ENCODE measurements at regions not wholly inside any gene's neighbourhood (a gene's known extent, or its start where the extent isn't known, plus 50 kb on each side); places are given as distances from the start of the nearest gene placed in this dataset.

- H3K4me3 ChIP-seq (ENCODE audit: low read depth, low read length), result no peak overlapping the region
- no peak for DNase-seq (ENCODE audit: low read depth)
- no peak for TF ChIP-seq CTCF (IDR thresholded peaks at IDR 0.05; ENCODE audit: insufficient read depth, low read length, poor library complexity, severe bottlenecking)
- H3K36me3 ChIP-seq (ENCODE audit: control insufficient read depth, insufficient read depth, low read length), result no peaks in the 10 kb centered on the region
- H3K27me3 ChIP-seq (ENCODE audit: control insufficient read depth, insufficient read depth, low read length), result no peaks in the 10 kb centered on the region
These were observed 437.2 kb upstream of the TNP1 start for GRCh38 chr2:217297096-217297495.

- TF ChIP-seq CTCF (IDR thresholded peaks at IDR 0.05; ENCODE audit: insufficient read depth, low read length, poor library complexity, severe bottlenecking), result no peak
- H3K4me3 ChIP-seq (ENCODE audit: low read depth, low read length), result no peak overlapping the region
- no peaks in the 10 kb centered on the region for H3K27me3 ChIP-seq (ENCODE audit: control insufficient read depth, insufficient read depth, low read length)
- H3K36me3 ChIP-seq (ENCODE audit: control insufficient read depth, insufficient read depth, low read length), result no peaks in the 10 kb centered on the region
- DNase-seq (ENCODE audit: low read depth), result no peak
These were observed 435.0 kb upstream of the TNP1 start for GRCh38 chr2:217294818-217295217.

DNA sequence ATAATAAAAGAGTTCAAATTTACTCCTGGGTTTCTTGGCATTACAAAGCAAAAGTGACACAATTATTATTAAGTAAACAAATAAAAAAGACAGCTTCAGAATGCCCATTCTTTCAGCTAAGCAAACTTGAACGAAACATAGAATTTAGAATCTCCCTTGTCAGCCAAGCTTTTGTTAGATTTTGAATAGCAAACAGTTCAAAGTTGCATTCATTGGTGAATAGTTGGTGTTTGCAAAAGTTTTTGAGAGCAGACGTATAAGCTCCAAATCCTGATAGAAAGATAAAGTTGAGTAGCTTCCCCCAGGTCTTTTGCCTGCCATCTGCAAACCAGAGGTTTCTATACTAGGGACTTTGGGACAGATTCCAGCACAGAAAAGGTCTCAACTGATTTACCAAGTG, 434.3 kb upstream of the TNP1 start:
- Histone ChIP-seq H3K4me3 (ENCODE audit: low read depth, low read length) (no peak overlapping the region), H3K36me3 (ENCODE audit: control insufficient read depth, insufficient read depth, low read length) (no peaks in the 10 kb centered on the region), H3K27me3 (ENCODE audit: control insufficient read depth, insufficient read depth, low read length) (no peaks in the 10 kb centered on the region)
- no peak for DNase-seq (ENCODE audit: low read depth)
- no peak for TF ChIP-seq CTCF (IDR thresholded peaks at IDR 0.05; ENCODE audit: insufficient read depth, low read length, poor library complexity, severe bottlenecking)

GRCh38 chr2:217293607-217294006, 433.7 kb upstream of the TNP1 start:
- no peaks in the 10 kb centered on the region for H3K27me3 ChIP-seq (ENCODE audit: control insufficient read depth, insufficient read depth, low read length)
- TF ChIP-seq CTCF (IDR thresholded peaks at IDR 0.05; ENCODE audit: insufficient read depth, low read length, poor library complexity, severe bottlenecking), result no peak
- no peak overlapping the region for H3K4me3 ChIP-seq (ENCODE audit: low read depth, low read length)
- H3K36me3 ChIP-seq (ENCODE audit: control insufficient read depth, insufficient read depth, low read length), result no peaks in the 10 kb centered on the region
- no peak for DNase-seq (ENCODE audit: low read depth)

- no peaks in the 10 kb centered on the region for H3K36me3 ChIP-seq (ENCODE audit: control insufficient read depth, insufficient read depth, low read length)
- no peak for TF ChIP-seq CTCF (IDR thresholded peaks at IDR 0.05; ENCODE audit: insufficient read depth, low read length, poor library complexity, severe bottlenecking)
- no peaks in the 10 kb centered on the region for H3K27me3 ChIP-seq (ENCODE audit: control insufficient read depth, insufficient read depth, low read length)
- H3K4me3 ChIP-seq (ENCODE audit: low read depth, low read length), result no peak overlapping the region
- DNase-seq (ENCODE audit: low read depth), result no peak
These were observed 433.2 kb upstream of the TNP1 start for GRCh38 chr2:217293046-217293445.

- Histone ChIP-seq H3K27me3 (ENCODE audit: control insufficient read depth, insufficient read depth, low read length) (no peaks in the 10 kb centered on the region), H3K36me3 (ENCODE audit: control insufficient read depth, insufficient read depth, low read length) (no peaks in the 10 kb centered on the region), H3K4me3 (ENCODE audit: low read depth, low read length) (no peak overlapping the region)
- no peak for TF ChIP-seq CTCF (IDR thresholded peaks at IDR 0.05; ENCODE audit: insufficient read depth, low read length, poor library complexity, severe bottlenecking)
- DNase-seq (ENCODE audit: low read depth), result no peak
These were observed 431.4 kb upstream of the TNP1 start for GRCh38 chr2:217291259-217291658.
